Smooth muscle cell (in vitro differentiated cells): ENCODE measurements at regions not wholly inside any gene's neighbourhood (a gene's known extent, or its start where the extent isn't known, plus 50 kb on each side); places are given as distances from the start of the nearest gene placed in this dataset.

Experiments used
- DNase-seq: peaks from one replicate; lab custom pipeline; 2025; ENCODE audit not compliant: unreplicated experiment; lab: John Stamatoyannopoulos, UW
- H2AFZ ChIP-seq: fragments of 200-600 bp; sonication (generic); 2 replicates; pipeline ENCODE4 v1.6.0; 2016; ENCODE audit warnings: antibody characterized with exemption, low read depth, mild to moderate bottlenecking
- H3F3A ChIP-seq: fragments of 200-600 bp; sonication (generic); 2 replicates; pipeline ENCODE4 v1.6.0; 2017; ENCODE audit warnings: antibody characterized with exemption, low read depth
- H3K27ac ChIP-seq: fragments of 200-600 bp; sonication (generic); 2 replicates; pipeline ENCODE4 v1.5.1; 2016; ENCODE audit warnings: low read depth, mild to moderate bottlenecking
- H3K27me3 ChIP-seq: fragments of 200-600 bp; sonication (generic); 2 replicates; pipeline ENCODE4 v1.6.1; 2016; ENCODE audit warnings: low read depth, mild to moderate bottlenecking
- H3K36me3 ChIP-seq: fragments of 200-600 bp; sonication (generic); 2 replicates; pipeline ENCODE4 v1.5.1; 2016; ENCODE audit warnings: low read depth
- H3K4me1 ChIP-seq: fragments of 200-600 bp; sonication (generic); 2 replicates; pipeline ENCODE4 v1.5.1; 2016; ENCODE audit warnings: low read depth
- H3K4me2 ChIP-seq: fragments of 200-600 bp; sonication (generic); 2 replicates; pipeline ENCODE4 v1.6.0; 2016; ENCODE audit warnings: mild to moderate bottlenecking
- H3K4me3 ChIP-seq: fragments of 200-600 bp; sonication (generic); 2 replicates; pipeline ENCODE4 v1.5.1; 2016; ENCODE audit warnings: mild to moderate bottlenecking
- H3K79me2 ChIP-seq: fragments of 200-600 bp; sonication (generic); 2 replicates; pipeline ENCODE4 v1.6.0; 2016; ENCODE audit warnings: low read depth, mild to moderate bottlenecking
- H3K9ac ChIP-seq: fragments of 200-600 bp; sonication (generic); 2 replicates; pipeline ENCODE4 v1.6.0; 2016; ENCODE audit warnings: low read depth
- H3K9me3 ChIP-seq: fragments of 200-600 bp; sonication (generic); replicated peaks from 2 replicates; pipeline ENCODE4 v1.5.1; 2016; ENCODE audit warnings: low read depth
- H4K20me1 ChIP-seq: fragments of 200-600 bp; sonication (generic); 2 replicates; pipeline ENCODE4 v1.6.0; 2016; ENCODE audit warnings: low read depth
- CTCF ChIP-seq: fragments of 200-600 bp; sonication (generic); IDR thresholded peaks from 2 replicates; pipeline ENCODE4 v1.5.1; 2017; ENCODE audit warnings: borderline replicate concordance, mild to moderate bottlenecking, antibody characterized with exemption; ENCODE audit not compliant: insufficient read depth, poor library complexity, severe bottlenecking
- WGBS: methylation state at CpG from one replicate; pipeline ENCODE4 v1.1.7; 2016; ENCODE audit warnings: low lambda C conversion rate; 5-methylcytosine and 5-hydroxymethylcytosine counted together

GRCh38 chr5:104421431-104421830 lies 858.8 kb upstream of the NUDT12 start:
- 67% methylated on average over 4 of the region's 4 CpGs for WGBS
- H3K27me3 ChIP-seq = no peaks in the 10 kb centered on the region
- H3F3A ChIP-seq = no peaks in the 10 kb centered on the region
- no peaks in the 10 kb centered on the region for H3K9me3 ChIP-seq
- no peak overlapping the region for H3K27ac ChIP-seq
- TF ChIP-seq CTCF = no peak
- H2AFZ ChIP-seq = peak overlapping the region; percentile 2
- no peak overlapping the region for H3K4me2 ChIP-seq
- H3K36me3 ChIP-seq = no peaks in the 10 kb centered on the region
- no peaks in the 10 kb centered on the region for H4K20me1 ChIP-seq
- no peak overlapping the region for H3K4me3 ChIP-seq
- no peak overlapping the region for H3K9ac ChIP-seq
- no peaks in the 10 kb centered on the region for H3K4me1 ChIP-seq
- no peaks in the 10 kb centered on the region for H3K79me2 ChIP-seq
- DNase-seq = no peak

- no peak for DNase-seq
- no peak for TF ChIP-seq CTCF
- no peak overlapping the region for H2AFZ ChIP-seq
- no peak overlapping the region for H3K9ac ChIP-seq
- no peaks in the 10 kb centered on the region for H3K9me3 ChIP-seq
- H3K27ac ChIP-seq = no peak overlapping the region
- no peaks in the 10 kb centered on the region for H3K27me3 ChIP-seq
- no peaks in the 10 kb centered on the region for H3K36me3 ChIP-seq
- no peaks in the 10 kb centered on the region for H3F3A ChIP-seq
- H3K79me2 ChIP-seq = no peaks in the 10 kb centered on the region
- H3K4me3 ChIP-seq = no peak overlapping the region
- H3K4me2 ChIP-seq = no peak overlapping the region
- no peaks in the 10 kb centered on the region for H3K4me1 ChIP-seq
- 95% methylated on average over 1 of the region's 1 CpG for WGBS
- H4K20me1 ChIP-seq = no peaks in the 10 kb centered on the region
These were observed 855.5 kb upstream of the NUDT12 start for GRCh38 chr5:104418056-104418455.

GRCh38 chr5:104412649-104413240 lies 850.2 kb upstream of the NUDT12 start:
- Histone ChIP-seq H3K79me2 (no peaks in the 10 kb centered on the region), H3K9ac (no peak overlapping the region), H2AFZ (no peak overlapping the region), H3K36me3 (no peaks in the 10 kb centered on the region), H3K9me3 (no peaks in the 10 kb centered on the region), H3K4me3 (no peak overlapping the region), H3K4me2 (no peak overlapping the region), H3K4me1 (no peaks in the 10 kb centered on the region), H3K27me3 (no peaks in the 10 kb centered on the region), H3F3A (peaks cover 3% of the 10 kb centered on the region), H3K27ac (no peak overlapping the region), H4K20me1 (no peaks in the 10 kb centered on the region)
- no peak for DNase-seq
- TF ChIP-seq CTCF = peak; percentile 50
- 90% methylated on average over 1 of the region's 1 CpG for WGBS

- no peak for TF ChIP-seq CTCF
- Histone ChIP-seq H3K4me1 (no peaks in the 10 kb centered on the region), H2AFZ (no peak overlapping the region), H3K36me3 (no peaks in the 10 kb centered on the region), H3K9ac (no peak overlapping the region), H3K9me3 (no peaks in the 10 kb centered on the region), H3K4me2 (no peak overlapping the region), H3K27ac (no peak overlapping the region), H3F3A (no peaks in the 10 kb centered on the region), H3K79me2 (no peaks in the 10 kb centered on the region), H3K27me3 (no peaks in the 10 kb centered on the region), H4K20me1 (no peaks in the 10 kb centered on the region), H3K4me3 (no peak overlapping the region)
- WGBS = 94% methylated on average over 3 of the region's 3 CpGs
- no peak for DNase-seq
These were observed 838.4 kb upstream of the NUDT12 start for GRCh38 chr5:104400941-104401340.
